ENCODE measurements at regions not wholly inside any gene's neighbourhood (a gene's known extent, or its start where the extent isn't known, plus 50 kb on each side); places are given as distances from the start of the nearest gene placed in this dataset.

- Histone ChIP-seq H3K4me3 (replicated peaks in 1 of 3; ENCODE audit: insufficient read depth in 1 of 3, low read depth in 2 of 3, low read length in 3 of 3) (no peak overlapping the region), H2AFZ (ENCODE audit: low read length) (no peak overlapping the region), H3K9me3 (ENCODE audit: low read length) (no peaks in the 10 kb centered on the region), H3K36me3 (replicated peaks in 1 of 2; ENCODE audit: control insufficient read depth in 1 of 2, insufficient read depth in 2 of 2, low read length in 2 of 2) (no peaks in the 10 kb centered on the region), H3K4me2 (ENCODE audit: low read depth, low read length) (no peak overlapping the region), H4K20me1 (ENCODE audit: insufficient read depth, low read length) (no peaks in the 10 kb centered on the region), H3K79me2 (ENCODE audit: insufficient read depth, low read length) (no peaks in the 10 kb centered on the region), H3K27me3 (ENCODE audit: control insufficient read depth in 1 of 2, insufficient read depth in 2 of 2, low read length in 2 of 2) (no peaks in the 10 kb centered on the region; a peak in 1 of 5 replicates), H3K4me1 (ENCODE audit: insufficient read depth, low read length) (peaks cover 5% of the 10 kb centered on the region; the same call in 1 of the 2 replicates), H3K9ac (ENCODE audit: insufficient read depth, low read depth, low read length) (no peak overlapping the region), H3K27ac (ENCODE audit: extremely low read length, insufficient read depth, low read length) (no peak overlapping the region)
- CTCF ChIA-PET (ENCODE audit: low intra/inter-chr PET ratio, low total read pairs) = no interaction called here
- no peak for DNase-seq (ENCODE audit: low spot score)
- POLR2A ChIA-PET = no interaction called here
- ATAC-seq = no peak
- TF ChIP-seq DNMT3B (CRISPR knock-in tag; conservative IDR thresholded peaks at IDR 0.05) (no peak), MAZ (IDR thresholded peaks at IDR 0.05; ENCODE audit: borderline replicate concordance, low read depth, low read length) (no peak), MAZ (CRISPR knock-in tag; IDR thresholded peaks at IDR 0.05; ENCODE audit: low read depth) (no peak), CSRNP2 (CRISPR knock-in tag; conservative IDR thresholded peaks at IDR 0.05; ENCODE audit: low read depth) (no peak), THAP11 (CRISPR knock-in tag; IDR thresholded peaks at IDR 0.05) (no peak), HOXA5 (CRISPR knock-in tag; IDR thresholded peaks at IDR 0.05) (no peak), MEF2D (CRISPR knock-in tag; IDR thresholded peaks at IDR 0.05) (no peak)
- intact Hi-C loops (cut with micrococcal nuclease; ENCODE audit: unreplicated experiment) = no loop called here
- no peak for FAIRE-seq
- BruUV-seq (replicated peaks) = no TSS peak
- in situ Hi-C loops (cut with HindIII; ENCODE audit: extremely low pct_ligation_motif_present, low pct_unique_long_range_greater_than_20kb) = no loop called here
Measured at GRCh38 chr12:105552056-105552455, 221.6 kb downstream of the C12orf75 start.

- H3K36me3 ChIP-seq (replicated peaks in 1 of 2; ENCODE audit: control insufficient read depth in 1 of 2, insufficient read depth in 2 of 2, low read length in 2 of 2) = no peaks in the 10 kb centered on the region
- H3K79me2 ChIP-seq (ENCODE audit: insufficient read depth, low read length) = no peaks in the 10 kb centered on the region
- FAIRE-seq (no peak), DNase-seq (ENCODE audit: low spot score) (no peak), ATAC-seq (no peak)
- CTCF ChIA-PET (ENCODE audit: low intra/inter-chr PET ratio, low total read pairs) = no interaction called here
- peaks cover 5% of the 10 kb centered on the region; the same call in 1 of the 2 replicates for H3K4me1 ChIP-seq (ENCODE audit: insufficient read depth, low read length)
- no TSS peak for BruUV-seq (replicated peaks)
- H3K9ac ChIP-seq (ENCODE audit: insufficient read depth, low read depth, low read length) = no peak overlapping the region
- H4K20me1 ChIP-seq (ENCODE audit: insufficient read depth, low read length) = no peaks in the 10 kb centered on the region
- no peaks in the 10 kb centered on the region for H3K9me3 ChIP-seq (ENCODE audit: low read length)
- in situ Hi-C loops (cut with HindIII; ENCODE audit: extremely low pct_ligation_motif_present, low pct_unique_long_range_greater_than_20kb) (no loop called here), intact Hi-C loops (cut with micrococcal nuclease; ENCODE audit: unreplicated experiment) (no loop called here)
- H2AFZ ChIP-seq (ENCODE audit: low read length) = no peak overlapping the region
- POLR2A ChIA-PET = no interaction called here
- WGBS (ENCODE audit: low lambda C conversion rate) = 42% methylated on average over 3 of the region's 3 CpGs
- H3K27ac ChIP-seq (ENCODE audit: extremely low read length, insufficient read depth, low read length) = no peak overlapping the region
- H3K27me3 ChIP-seq (ENCODE audit: control insufficient read depth in 1 of 2, insufficient read depth in 2 of 2, low read length in 2 of 2) = no peaks in the 10 kb centered on the region; a peak in 1 of 5 replicates
- no peak overlapping the region for H3K4me3 ChIP-seq (replicated peaks in 1 of 3; ENCODE audit: insufficient read depth in 1 of 3, low read depth in 2 of 3, low read length in 3 of 3)
- no peak overlapping the region for H3K4me2 ChIP-seq (ENCODE audit: low read depth, low read length)
- TF ChIP-seq ZNF292 (CRISPR knock-in tag; IDR thresholded peaks at IDR 0.05; ENCODE audit: borderline replicate concordance, low read depth) (no peak), KMT2B (CRISPR knock-in tag; IDR thresholded peaks at IDR 0.05) (no peak), NFE2L2 (IDR thresholded peaks at IDR 0.05; ENCODE audit: low read length) (no peak), ZNF746 (CRISPR knock-in tag; IDR thresholded peaks at IDR 0.05) (no peak), ZNF20 (CRISPR knock-in tag; IDR thresholded peaks at IDR 0.05) (no peak), FOXP1 (IDR thresholded peaks at IDR 0.05) (no peak), FOXP1 (CRISPR knock-in tag; IDR thresholded peaks at IDR 0.05) (no peak), ZNF326 (CRISPR knock-in tag; IDR thresholded peaks at IDR 0.05; ENCODE audit: borderline replicate concordance) (no peak), ZNF775 (CRISPR knock-in tag; IDR thresholded peaks at IDR 0.05; ENCODE audit: borderline replicate concordance) (no peak), CERS6 (CRISPR knock-in tag; IDR thresholded peaks at IDR 0.05) (no peak), PHF20 (CRISPR knock-in tag; IDR thresholded peaks at IDR 0.05) (no peak), ZFP1 (CRISPR knock-in tag; IDR thresholded peaks at IDR 0.05) (no peak), NRL (CRISPR knock-in tag; IDR thresholded peaks at IDR 0.05; ENCODE audit: borderline replicate concordance) (no peak), POLR2A (IDR thresholded peaks at IDR 0.05; ENCODE audit: insufficient read depth in 1 of 2, low read depth in 2 of 2, low read length in 2 of 2) (no peak), ZNF33B (CRISPR knock-in tag; IDR thresholded peaks at IDR 0.05) (no peak)
Measured at GRCh38 chr12:105554223-105554678, 223.8 kb downstream of the C12orf75 start.
